ENCODE measurements at regions not wholly inside any gene's neighbourhood (a gene's known extent, or its start where the extent isn't known, plus 50 kb on each side); places are given as distances from the start of the nearest gene placed in this dataset.

DNA sequence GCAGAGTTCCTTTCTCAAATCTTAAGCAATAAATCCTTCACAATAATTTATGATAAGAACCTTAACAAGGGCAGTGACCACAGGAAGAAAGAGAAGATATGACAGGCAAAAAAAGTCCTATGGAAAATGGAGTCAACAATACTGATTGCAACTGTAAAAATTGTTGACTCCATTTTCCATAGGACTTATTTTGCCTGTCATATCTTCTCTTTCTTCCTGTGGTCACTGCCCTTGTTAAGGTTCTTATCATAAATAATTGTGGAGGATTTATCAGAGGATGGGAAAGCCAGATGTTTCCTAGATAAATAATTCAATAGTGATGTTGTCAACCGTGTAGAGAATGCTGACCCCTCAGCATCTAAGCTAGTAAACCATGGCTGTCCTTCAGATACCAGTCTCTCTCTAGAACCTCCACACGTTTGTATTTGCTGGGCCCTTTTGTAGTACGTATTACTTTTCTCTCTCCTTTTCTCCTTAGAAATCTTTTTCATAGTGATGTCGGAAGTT lies 172.6 kb upstream of the BET1 start:
- Mint-ChIP-seq H3K27ac (ENCODE audit: unreplicated experiment) (no peak overlapping the region), H3K4me3 (no peak overlapping the region), H3K27me3 (ENCODE audit: low read depth) (no peaks in the 10 kb centered on the region), H3K4me1 (peaks cover 4% of the 10 kb centered on the region), H3K9me3 (no peaks in the 10 kb centered on the region), H3K36me3 (ENCODE audit: low read depth) (peaks cover 3% of the 10 kb centered on the region)
- no peak for DNase-seq (ENCODE audit: low read depth, low spot score)
- no peak for TF ChIP-seq CTCF (conservative IDR thresholded peaks at IDR 0.05)

- Mint-ChIP-seq H3K9me3 (no peaks in the 10 kb centered on the region), H3K27me3 (ENCODE audit: low read depth) (no peaks in the 10 kb centered on the region), H3K36me3 (ENCODE audit: low read depth) (peaks cover 3% of the 10 kb centered on the region), H3K27ac (ENCODE audit: unreplicated experiment) (no peak overlapping the region), H3K4me3 (no peak overlapping the region), H3K4me1 (peaks cover 4% of the 10 kb centered on the region)
- no peak for TF ChIP-seq CTCF (conservative IDR thresholded peaks at IDR 0.05)
- no peak for DNase-seq (ENCODE audit: low read depth, low spot score)
Measured at GRCh38 chr7:94177441-94177840, 173.3 kb upstream of the BET1 start.

- H3K36me3 Mint-ChIP-seq (ENCODE audit: low read depth) = peaks cover 3% of the 10 kb centered on the region
- H3K4me3 Mint-ChIP-seq = no peak overlapping the region
- peaks cover 8% of the 10 kb centered on the region for H3K4me1 Mint-ChIP-seq
- peaks cover 1% of the 10 kb centered on the region for H3K9me3 Mint-ChIP-seq
- H3K27me3 Mint-ChIP-seq (ENCODE audit: low read depth) = no peaks in the 10 kb centered on the region
- DNase-seq (ENCODE audit: low read depth, low spot score) = no peak
- H3K27ac Mint-ChIP-seq (ENCODE audit: unreplicated experiment) = no peak overlapping the region
- TF ChIP-seq CTCF (conservative IDR thresholded peaks at IDR 0.05) = no peak
Measured at GRCh38 chr7:94178230-94178629, 174.1 kb upstream of the BET1 start.

GRCh38 chr7:94179466-94179865 lies 175.3 kb upstream of the BET1 start:
- no peak for DNase-seq (ENCODE audit: low read depth, low spot score)
- Mint-ChIP-seq H3K36me3 (ENCODE audit: low read depth) (peaks cover 3% of the 10 kb centered on the region), H3K27me3 (ENCODE audit: low read depth) (no peaks in the 10 kb centered on the region), H3K9me3 (peaks cover 3% of the 10 kb centered on the region), H3K4me1 (peaks cover 9% of the 10 kb centered on the region), H3K27ac (ENCODE audit: unreplicated experiment) (no peak overlapping the region), H3K4me3 (no peak overlapping the region)
- no peak for TF ChIP-seq CTCF (conservative IDR thresholded peaks at IDR 0.05)

- Mint-ChIP-seq H3K9me3 (peaks cover 6% of the 10 kb centered on the region), H3K4me3 (no peak overlapping the region), H3K27me3 (ENCODE audit: low read depth) (no peaks in the 10 kb centered on the region), H3K36me3 (ENCODE audit: low read depth) (peaks cover 5% of the 10 kb centered on the region), H3K4me1 (peaks cover 9% of the 10 kb centered on the region), H3K27ac (ENCODE audit: unreplicated experiment) (no peak overlapping the region)
- no peak for TF ChIP-seq CTCF (conservative IDR thresholded peaks at IDR 0.05)
- no peak for DNase-seq (ENCODE audit: low read depth, low spot score)
Measured at GRCh38 chr7:94182066-94182465, 177.9 kb upstream of the BET1 start.

GRCh38 chr7:94182721-94183120 lies 178.6 kb upstream of the BET1 start:
- H3K36me3 Mint-ChIP-seq (ENCODE audit: low read depth) = peaks cover 9% of the 10 kb centered on the region
- H3K27ac Mint-ChIP-seq (ENCODE audit: unreplicated experiment) = no peak overlapping the region
- no peak for TF ChIP-seq CTCF (conservative IDR thresholded peaks at IDR 0.05)
- no peak overlapping the region for H3K4me3 Mint-ChIP-seq
- no peaks in the 10 kb centered on the region for H3K27me3 Mint-ChIP-seq (ENCODE audit: low read depth)
- no peak for DNase-seq (ENCODE audit: low read depth, low spot score)
- peaks cover 12% of the 10 kb centered on the region for H3K9me3 Mint-ChIP-seq
- peaks cover 9% of the 10 kb centered on the region for H3K4me1 Mint-ChIP-seq
